Forelimb muscle (tissue), 1 donor: ENCODE measurements at regions not wholly inside any gene's neighbourhood (a gene's known extent, or its start where the extent isn't known, plus 50 kb on each side); places are given as distances from the start of the nearest gene placed in this dataset.

ENCODE experiments used
- DNase-seq: peaks from one replicate; pipeline ENCODE4 v3.0.0-alpha.2; 2013; ENCODE audit warnings: low read depth

DNA sequence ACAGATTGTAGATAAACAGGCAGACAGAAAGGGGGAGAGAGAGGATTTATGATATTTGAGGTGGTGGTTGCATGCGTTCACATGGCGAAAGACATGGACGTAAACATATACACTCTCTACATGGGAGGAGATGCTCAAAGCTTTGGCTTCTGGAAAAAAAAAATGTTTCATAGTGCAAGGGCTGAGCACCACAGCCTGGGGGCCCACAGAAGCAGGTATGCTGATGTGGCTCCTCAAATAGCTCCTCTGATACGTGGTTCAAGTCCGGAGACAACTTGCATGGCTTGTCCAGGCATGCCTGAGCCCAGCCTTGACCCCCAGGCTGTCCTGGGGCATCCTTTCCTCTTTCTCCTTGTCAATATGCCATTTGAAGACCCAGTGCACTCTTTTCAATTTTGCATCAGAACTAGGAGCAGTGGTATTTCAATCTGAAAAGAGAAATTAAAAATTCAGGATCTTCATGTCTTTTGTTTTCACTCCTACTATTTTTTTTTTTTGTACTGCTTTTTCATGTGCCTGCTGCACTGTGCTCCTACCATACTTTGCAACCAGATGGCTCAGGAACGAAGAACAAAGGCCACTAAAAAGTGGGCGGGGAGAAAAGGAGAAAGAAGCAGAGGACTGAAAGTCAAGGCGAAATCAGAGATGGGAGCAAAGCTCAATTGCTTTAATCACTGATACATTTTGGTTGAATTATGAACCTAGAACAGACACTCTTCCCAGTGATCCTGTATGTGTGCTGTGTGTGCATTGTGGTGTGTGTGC, 495.7 kb upstream of the TCF4 start:
- no peak for DNase-seq

DNA sequence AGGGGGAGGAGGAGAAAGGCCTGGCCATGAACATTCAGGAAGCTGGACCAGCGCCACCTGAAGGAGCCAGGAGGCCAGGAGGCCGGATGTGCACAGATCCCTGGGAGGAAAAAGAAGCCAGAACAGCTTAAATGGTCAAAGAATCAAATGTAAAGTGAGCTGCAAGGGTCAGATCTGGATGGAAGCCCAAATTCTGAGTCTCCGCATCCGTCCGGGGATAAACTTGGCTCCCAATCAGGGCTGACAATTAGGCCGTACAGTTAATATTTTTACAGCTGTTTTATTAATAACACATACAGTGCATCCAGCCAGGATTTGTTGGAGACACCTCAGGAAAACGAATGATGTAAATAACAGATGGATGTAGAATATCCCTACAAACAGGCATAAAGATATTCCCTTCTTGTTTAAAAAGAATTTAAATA, 495.1 kb upstream of the TCF4 start:
- peak; percentile 99 for DNase-seq

DNA sequence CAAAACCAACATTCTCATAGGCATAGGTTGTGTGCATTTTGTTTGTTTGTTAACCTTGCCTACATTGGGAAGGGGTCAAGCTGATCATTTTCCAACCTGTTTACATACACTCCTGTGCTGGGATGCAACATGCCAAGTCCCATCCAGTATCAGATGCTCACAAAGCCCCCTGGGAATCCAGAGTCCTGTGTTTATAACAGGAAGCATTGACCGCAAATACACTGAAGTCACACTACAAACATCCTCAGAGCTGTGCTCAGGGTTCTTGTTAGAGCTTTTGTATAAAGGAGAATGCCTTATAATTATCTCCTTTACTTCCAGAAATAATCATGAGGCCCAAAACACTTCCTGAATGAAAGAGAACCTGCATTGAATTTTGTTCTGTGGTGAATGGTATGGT, 488.7 kb upstream of the TCF4 start:
- DNase-seq, result no peak

DNA sequence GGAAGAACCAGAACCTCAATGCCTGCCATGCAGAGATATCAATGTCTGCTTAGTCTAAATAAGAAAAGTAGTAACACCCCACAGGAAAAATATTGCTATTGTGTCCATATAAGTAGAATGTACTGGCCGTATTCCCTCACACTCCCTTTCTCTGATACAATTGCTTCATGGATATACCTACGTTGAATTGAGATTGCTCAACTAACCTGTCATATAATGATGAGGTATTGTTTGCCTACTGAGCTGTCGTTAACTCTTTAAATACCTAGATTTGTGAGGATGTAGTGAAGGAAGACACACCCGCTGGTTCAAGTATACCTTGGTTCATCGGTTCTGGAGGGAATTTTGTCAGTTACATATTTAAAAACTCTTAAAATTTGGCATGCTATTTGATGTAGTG, 480.7 kb upstream of the TCF4 start:
- no peak for DNase-seq

DNA sequence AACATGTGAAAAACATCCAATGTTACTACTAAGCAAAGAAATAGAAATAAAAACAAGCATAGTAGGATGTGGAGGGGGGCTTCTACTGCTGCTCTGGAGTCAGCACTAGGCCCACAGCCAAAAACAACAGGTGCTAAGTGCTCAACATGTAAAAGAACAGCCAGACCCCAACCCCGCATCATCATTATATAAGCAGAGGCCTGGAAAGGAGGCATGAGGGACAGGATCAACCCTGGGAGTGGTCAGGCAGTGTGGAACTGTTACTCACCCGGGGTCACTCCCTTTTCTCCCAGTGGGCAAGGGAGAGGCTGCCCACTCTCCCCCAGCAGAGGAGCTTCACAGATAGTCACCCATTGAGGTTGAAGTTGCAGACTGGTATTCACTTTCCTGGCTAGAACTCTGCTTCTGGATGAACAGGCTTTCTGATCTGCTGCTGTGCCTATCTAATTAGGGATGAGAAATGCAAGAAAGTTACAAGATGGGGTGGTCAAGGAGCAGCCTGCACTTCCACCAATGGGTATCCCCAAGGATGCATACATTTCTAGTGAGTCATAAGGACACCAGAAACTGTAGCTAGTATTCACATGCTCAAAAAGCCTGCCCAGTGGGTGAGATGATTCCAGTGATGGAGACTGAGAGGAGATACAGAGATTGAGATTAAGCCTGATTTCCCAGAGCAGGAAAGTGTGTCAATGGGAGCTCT, 480.1 kb upstream of the TCF4 start:
- no peak for DNase-seq

DNA sequence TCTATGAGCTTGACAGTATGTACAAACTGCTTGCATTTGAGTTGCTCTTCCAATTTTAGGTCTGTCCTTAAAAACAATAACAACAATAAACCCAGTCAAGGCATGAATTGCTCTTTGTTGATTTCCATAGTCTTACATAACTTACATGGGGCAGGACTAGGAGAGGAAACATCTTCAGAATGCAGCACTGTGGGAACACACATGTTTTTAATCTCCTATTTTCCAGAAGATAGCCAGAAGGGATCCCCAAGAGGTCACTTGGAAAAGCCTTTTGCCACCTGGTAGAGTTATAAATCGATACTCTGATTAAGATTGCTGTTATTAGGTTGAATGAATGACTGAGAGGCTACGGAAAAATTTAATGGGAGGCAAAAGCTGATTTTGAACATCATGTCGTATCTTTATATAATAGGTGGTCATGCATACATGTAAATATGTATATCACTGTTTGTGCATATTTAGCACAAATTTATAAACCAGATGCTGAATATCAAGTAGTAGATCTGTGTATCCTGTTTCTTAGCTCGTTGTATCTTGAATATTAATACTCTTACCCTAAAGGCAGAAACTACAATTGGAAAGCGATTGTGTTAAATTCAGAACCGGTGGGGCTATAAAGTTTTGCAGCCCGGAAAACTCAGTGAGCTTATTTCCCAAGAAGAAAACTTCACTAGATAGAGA, 479.4 kb upstream of the TCF4 start:
- DNase-seq, result no peak

DNA sequence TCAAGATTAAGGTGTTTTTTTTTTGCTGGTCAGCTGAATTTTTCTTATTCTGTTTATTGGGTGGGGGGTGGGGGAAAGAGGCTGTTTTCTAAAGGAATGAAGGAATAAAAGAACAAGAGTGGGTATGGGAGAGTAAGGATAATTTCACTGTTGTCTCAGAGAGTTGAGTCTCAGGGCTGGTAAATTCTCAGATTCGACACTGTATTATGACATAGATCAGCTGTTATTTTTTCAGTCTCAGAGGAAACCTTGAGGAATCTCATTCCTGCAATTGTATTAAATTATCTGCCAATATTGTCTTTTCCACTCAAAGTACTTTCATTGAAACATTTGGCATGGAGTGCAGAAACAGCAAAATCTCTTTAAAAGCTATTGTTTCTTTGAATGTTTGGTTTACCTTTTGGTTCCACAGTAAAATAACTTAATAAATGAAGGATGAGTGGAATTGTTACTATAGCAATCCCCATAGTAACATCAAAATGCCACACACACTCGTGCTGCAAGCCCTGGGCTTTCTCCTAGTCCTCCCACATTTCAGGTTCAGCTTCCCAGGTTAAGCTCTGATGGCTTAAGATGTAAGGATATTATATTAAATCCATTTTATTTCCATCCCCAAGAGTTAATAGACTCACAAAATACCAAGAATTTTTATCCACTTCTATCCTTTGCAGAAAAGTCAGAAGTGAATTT, 478.7 kb upstream of the TCF4 start:
- DNase-seq, result no peak

DNA sequence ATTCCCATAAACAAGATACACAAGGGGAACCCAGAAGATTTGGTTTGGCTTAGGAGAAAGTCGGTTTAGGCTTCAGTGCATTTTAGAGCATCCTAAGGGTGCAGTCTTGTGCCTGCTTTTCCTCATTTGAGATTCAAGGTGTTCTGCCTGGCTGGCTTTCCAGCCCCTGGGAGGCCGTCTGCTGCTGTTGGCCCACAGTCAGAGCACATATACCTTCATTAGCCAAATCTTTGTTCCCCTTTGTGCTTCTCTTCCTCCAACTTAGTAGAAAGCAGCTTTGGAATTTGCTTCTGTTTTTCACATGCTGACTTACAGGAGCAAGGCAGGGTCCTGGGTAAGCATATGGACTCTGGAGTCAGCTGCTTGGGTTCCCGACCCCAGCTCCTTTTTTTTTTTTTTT, 477.1 kb upstream of the TCF4 start:
- DNase-seq, result no peak

DNA sequence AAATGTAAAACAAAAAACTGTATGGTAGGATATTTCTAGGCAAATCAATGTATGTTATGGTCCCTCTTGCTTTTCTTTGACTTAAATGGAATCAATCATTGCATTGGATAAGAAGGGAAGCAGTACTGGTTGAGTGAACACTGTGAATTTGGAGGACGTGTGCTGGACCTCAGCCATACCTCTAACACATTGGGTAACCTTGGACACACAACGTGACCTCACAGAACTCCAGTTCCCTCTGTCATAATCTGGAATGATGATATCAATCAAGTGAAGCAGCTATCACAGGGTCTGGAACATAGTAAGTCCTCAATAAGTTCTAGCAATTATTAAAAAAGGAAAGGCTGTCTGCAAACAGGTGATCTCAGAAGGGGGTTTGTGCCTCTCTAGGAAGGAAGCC, 474.9 kb upstream of the TCF4 start:
- no peak for DNase-seq

DNA sequence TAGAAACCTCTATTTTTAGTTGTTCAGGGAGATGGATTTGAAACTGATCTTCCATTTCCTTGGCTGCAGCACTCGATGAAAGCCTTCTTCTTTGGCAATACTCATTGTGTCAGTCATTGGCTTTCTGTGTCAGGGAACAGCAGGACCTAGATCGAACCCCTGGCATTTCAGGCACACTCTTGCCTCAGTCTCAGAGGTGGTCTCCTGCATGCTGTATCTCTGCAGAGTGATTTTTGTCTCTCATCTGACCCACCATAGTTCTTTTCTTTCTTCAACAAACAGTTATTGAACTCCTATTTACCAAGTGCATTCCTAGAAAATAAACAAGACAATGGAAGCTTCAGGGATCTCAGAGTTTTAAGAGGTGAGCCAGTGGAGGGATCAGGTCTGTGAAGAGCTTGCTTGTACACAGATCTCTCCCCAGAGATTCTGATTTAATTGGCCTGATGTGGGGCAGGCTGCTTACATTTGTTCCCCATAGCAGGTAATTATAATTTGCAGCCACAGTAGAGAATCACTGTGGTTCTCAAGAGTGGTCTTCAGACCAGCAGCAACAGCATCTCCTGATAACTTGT, 473.1 kb upstream of the TCF4 start:
- DNase-seq, result no peak

DNA sequence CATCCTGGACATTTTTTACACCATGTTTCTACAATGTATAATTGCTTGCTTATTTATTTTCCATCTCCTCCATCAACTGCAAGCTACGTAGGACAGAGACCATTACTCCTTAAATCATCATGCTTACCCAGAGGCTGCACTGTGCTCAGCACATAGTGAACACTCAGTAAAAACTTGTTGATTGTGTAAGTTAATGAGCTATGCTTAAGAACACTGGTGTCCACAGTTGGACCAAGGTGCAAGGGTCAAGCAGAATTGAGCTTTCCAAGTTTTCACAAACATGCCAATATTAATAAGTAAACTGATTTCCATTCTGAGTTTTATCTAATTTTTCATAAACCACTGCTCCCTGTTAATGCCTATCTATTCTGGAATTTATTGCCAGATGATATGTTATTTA, 464.2 kb upstream of the TCF4 start:
- no peak for DNase-seq

DNA sequence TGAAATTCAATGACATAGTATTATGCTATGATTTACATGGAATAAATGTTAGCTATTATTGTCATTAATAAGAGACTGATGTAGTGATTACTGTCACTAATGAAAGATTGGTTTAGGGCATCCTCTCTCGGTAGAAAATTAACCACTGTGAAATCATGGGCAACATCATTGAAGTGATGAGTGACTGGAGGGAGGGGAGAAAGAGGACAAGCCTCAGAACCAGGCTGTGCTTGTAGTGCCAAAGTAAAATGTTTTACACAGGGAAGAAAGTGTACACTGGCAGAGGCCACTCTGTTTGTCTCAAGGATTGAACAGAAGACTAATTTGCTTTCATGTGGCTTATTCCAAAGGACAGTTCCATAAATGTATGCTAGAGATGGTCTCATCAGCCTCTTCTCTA, 456.2 kb upstream of the TCF4 start:
- DNase-seq, result no peak

DNA sequence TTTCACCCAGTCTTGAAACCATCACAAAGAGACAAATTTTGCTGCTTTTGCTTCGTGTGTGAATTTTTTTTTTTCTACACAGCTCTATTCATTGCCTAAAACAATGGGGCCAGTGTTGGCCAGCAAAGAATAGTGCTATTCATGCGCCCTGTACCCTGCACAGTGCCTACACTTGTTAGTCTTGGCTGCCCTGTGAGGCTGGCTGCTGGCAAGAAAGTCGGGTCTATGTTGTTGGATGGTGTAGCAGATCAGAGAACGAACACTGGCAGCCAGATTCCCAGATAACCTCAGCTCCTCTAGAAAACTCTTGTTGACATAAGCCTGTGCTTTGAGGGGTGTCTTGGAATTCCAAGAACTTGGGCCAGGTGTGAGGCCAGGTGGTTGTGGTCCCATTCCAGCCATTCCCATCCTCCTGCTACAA, 455.7 kb upstream of the TCF4 start:
- DNase-seq, result no peak

DNA sequence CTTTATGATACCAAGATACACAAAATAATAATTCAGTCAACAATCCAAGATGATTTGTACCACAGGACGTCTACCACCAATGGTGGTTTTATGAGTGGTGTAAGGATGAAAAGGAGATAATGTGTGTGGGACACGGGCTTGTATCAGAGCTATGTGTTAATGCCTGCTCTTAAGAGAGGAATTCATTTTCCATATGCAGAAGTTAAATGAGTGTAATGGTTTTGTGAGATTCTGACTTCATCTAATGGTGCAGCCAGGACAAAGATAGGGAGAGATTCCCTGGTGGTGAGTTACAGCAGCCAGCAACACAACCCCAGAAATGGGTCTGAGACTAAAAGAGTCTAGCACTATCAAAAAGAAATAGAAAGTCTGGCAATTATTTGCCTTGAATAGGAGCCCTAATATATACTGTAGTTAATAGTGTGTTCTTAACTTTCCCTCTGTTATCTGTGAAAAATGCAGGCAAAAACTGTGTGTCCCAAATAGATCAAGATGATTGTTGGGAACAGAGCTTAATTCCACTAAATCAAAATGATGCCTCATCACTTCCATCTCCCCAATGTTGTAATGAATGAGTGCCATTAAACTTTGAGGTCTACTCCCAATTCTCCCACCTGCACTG, 455.0 kb upstream of the TCF4 start:
- no peak for DNase-seq

DNA sequence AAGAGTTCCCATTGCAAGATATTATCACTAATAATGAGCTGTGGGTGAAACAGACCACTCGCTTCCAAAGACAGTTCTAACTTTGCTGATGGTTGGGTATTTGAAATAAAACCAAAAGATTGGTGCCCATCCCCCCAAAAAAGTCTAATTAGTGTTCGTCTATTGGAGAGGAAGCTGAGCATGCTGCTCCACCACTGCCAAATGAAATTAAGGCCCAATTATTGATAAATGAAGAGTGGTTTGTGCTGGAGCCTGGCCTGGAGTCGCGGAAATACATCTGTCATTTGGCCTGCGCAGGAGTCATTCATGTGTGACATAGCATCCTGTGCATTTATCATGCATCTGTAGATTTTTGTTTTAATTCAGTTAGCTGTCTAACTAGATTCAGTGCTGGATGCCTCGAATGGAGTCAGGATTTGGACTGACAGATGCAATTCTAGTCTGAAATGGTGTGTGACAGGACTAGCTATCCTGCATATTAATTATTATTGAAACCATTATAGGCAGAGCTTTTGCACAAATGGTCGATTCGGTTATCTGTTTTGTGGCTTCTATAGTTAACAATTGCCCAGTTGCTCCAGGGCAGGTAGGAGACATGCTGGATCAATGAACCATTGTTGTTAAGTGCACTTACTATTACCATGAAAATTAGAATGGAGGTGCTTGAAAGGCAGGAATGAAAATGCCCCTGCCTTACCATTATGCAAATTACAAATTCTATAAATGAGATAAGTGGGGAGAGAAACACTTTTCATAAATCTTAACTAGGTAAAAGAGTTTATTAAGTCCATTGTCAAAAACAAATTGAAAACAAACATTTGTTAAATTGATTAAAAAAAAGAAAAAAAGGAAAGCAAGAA, 450.4 kb upstream of the TCF4 start:
- no peak for DNase-seq

DNA sequence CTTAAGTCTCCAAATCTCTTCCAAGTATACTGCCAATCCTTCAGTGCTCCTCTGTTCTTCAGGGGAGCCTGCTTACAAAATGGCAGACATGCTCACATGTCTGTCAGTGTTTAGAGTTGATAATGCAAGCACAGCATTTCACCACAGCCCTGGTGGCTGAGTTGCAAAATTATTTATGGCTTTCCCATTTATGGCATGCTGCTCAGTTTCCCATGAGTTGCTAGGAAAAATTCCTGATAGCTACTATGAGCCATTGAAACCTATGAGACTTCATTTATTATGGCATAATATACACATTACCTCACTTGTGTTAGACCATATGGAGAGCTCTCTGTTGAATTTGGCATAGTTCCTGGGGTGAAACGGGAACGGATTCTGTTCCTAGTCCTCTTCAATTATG, 448.7 kb upstream of the TCF4 start:
- no peak for DNase-seq

DNA sequence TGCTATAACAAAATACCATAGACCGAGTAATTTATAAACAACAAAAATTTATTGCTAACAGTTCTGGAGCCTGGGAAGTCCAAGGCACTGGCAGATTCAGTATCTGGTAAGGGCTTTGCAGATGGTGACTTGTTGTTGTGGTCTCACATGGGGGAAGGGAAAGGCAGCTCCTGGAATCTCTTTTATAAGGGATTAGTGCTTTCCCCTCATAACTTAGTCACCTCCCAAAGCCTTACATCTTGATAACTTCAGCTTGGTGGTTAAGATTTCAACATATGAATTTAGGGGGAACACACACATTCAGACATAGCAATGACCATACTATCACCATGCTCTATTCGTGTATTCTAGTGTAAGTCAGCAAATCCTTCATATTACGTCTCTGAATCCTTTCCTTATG, 447.6 kb upstream of the TCF4 start:
- DNase-seq, result no peak

DNA sequence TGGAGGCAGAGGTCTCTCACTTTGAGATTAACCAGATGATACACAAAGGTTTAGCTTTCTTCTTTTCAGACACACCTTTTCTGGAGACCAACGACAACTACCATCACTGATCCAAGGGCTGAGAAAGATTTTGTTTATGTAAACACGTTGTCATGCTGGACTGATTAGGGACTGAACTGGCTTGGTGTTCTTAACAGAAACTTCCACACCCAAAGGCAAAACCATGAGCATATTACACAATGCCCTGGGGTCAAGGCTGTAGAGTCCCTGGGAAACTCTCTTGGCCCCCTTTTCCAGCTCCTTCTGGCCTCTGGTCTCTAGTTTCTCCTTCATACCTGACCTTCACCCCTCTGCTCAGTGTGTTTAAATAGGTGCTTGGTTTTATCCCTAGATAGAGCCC, 447.0 kb upstream of the TCF4 start:
- DNase-seq, result no peak

DNA sequence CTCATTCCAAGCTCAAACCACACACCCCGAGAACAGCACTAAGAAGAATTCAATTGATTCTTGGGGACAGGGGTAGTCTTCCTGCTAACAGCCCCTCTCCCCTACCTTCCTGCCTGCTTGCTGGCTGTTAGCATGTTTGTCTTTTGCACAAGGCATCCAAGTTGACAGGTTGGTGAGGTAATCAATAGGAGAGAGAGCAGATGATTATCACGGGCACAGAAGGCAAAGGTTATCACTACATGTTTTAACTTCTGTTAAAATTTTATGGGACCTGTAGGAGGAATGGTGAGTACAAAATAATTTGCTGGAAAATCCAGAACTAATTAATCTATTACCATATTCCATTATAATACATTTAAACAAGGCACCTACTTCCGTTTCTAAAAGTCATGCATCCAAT, 442.1 kb upstream of the TCF4 start:
- DNase-seq, result no peak

DNA sequence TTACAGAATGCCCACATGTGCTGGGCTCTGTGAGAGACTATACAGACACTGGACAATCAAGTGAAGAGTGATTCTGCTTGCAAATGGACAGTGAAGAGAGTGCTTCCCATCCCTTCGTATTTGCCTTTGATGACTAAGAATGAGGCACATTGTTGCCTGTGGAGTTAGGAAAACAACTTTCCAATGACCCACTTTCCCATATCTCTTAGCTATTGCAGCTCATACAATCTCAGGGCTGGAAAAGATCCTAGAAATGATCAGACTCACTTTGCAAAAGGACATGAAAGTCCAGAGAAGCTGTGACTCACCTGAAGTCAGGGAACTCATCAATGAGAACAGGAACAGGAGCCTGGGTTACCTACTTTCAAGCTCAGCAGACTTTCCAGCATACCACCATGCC, 440.5 kb upstream of the TCF4 start:
- DNase-seq, result no peak

DNA sequence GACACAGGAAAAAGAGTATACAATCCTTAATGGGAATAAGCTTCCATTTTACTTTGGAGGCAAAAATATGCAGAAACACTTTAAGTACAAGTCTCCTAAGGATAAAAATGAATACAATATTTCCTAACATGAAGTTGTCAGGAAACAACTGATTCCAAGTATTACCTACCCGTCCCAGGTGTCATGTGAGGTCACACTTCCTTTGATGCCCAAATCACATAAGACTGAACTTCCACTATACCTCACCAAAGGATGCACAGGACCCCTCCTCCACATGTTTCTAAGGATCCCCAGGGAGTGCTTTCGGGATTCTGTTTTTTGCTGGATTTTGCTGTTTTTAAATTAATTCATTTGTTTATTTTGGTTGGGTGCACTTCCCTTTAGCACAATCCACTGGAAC, 438.5 kb upstream of the TCF4 start:
- DNase-seq, result no peak
